SK-N-SH treated with all-trans-retinoic acid at 6 μM for 48 hours (cell line): ENCODE measurements at regions not wholly inside any gene's neighbourhood (a gene's known extent, or its start where the extent isn't known, plus 50 kb on each side); places are given as distances from the start of the nearest gene placed in this dataset.

Experiments used
- ATAC-seq: fragments of 200-7000 bp; cut with Tn5 transposase; 3 replicates; pipeline ENCODE4 v1.9.1; 2020; ENCODE audit warnings: mild to moderate bottlenecking, moderate library complexity
- ARNTL ChIP-seq: fragments of 450-650 bp; formaldehyde crosslinking; IDR thresholded peaks from 2 replicates; pipeline ENCODE4 v1.5.0; 2020; ENCODE audit warnings: low read depth, mild to moderate bottlenecking, moderate library complexity, borderline replicate concordance
- BACH2 ChIP-seq: fragments of 250-450 bp; sonication (Bioruptor Pico); IDR thresholded peaks from 2 replicates; pipeline ENCODE4 v1.9.0; 2021; ENCODE audit warnings: mild to moderate bottlenecking, borderline replicate concordance
- CSDC2 ChIP-seq: fragments of 250-450 bp; sonication (Bioruptor Pico); IDR thresholded peaks from 2 replicates; pipeline ENCODE4 v1.5.0; 2020; ENCODE audit warnings: mild to moderate bottlenecking, moderate library complexity
- ESRRG ChIP-seq: fragments of 250-450 bp; sonication (Bioruptor Pico); IDR thresholded peaks from 2 replicates; pipeline ENCODE4 v1.6.1; 2021; ENCODE audit warnings: mild to moderate bottlenecking
- GLIS3 ChIP-seq: fragments of 250-450 bp; sonication (Bioruptor Pico); IDR thresholded peaks from 2 replicates; pipeline ENCODE4 v1.5.0; 2020; ENCODE audit warnings: mild to moderate bottlenecking, moderate library complexity
- ISL1 ChIP-seq: fragments of 250-450 bp; sonication (Bioruptor Pico); IDR thresholded peaks from 2 replicates; pipeline ENCODE4 v2.1.2; 2022; ENCODE audit warnings: mild to moderate bottlenecking, moderate library complexity
- PPARA ChIP-seq: fragments of 250-450 bp; sonication (Bioruptor Pico); IDR thresholded peaks from 2 replicates; pipeline ENCODE4 v1.5.0; 2020; ENCODE audit warnings: mild to moderate bottlenecking, borderline replicate concordance
- RARB ChIP-seq: fragments of 250-450 bp; sonication (Bioruptor Pico); IDR thresholded peaks from 2 replicates; pipeline ENCODE4 v1.8.0; 2021; ENCODE audit warnings: mild to moderate bottlenecking, moderate library complexity
- SNAI2 ChIP-seq: fragments of 250-450 bp; sonication (Bioruptor Pico); IDR thresholded peaks from 2 replicates; pipeline ENCODE4 v1.5.0; 2020; ENCODE audit warnings: mild to moderate bottlenecking, moderate library complexity
- TCF4 ChIP-seq: fragments of 250-450 bp; sonication (Bioruptor Pico); IDR thresholded peaks from 2 replicates; pipeline ENCODE4 v1.8.0; 2021; ENCODE audit warnings: mild to moderate bottlenecking, moderate library complexity, borderline replicate concordance
- TOX ChIP-seq: fragments of 250-450 bp; sonication (Bioruptor Pico); IDR thresholded peaks from 2 replicates; pipeline ENCODE4 v1.8.0; 2021; ENCODE audit warnings: mild to moderate bottlenecking, moderate library complexity, borderline replicate concordance
- ZC3H10 ChIP-seq: fragments of 250-450 bp; sonication (Bioruptor Pico); IDR thresholded peaks from 2 replicates; pipeline ENCODE4 v1.5.1; 2021; ENCODE audit warnings: mild to moderate bottlenecking, moderate library complexity
- ZFP3 ChIP-seq: fragments of 250-450 bp; sonication (Bioruptor Pico); IDR thresholded peaks from 2 replicates; pipeline ENCODE4 v1.5.0; 2020; ENCODE audit warnings: mild to moderate bottlenecking, moderate library complexity
- ZFP30 ChIP-seq: fragments of 450-650 bp; formaldehyde crosslinking; IDR thresholded peaks from 2 replicates; pipeline ENCODE4 v1.5.0; 2022; ENCODE audit warnings: mild to moderate bottlenecking, moderate library complexity
- ZNF565 ChIP-seq: fragments of 450-650 bp; formaldehyde crosslinking; conservative IDR thresholded peaks from 2 replicates; pipeline ENCODE4 v1.5.0; 2020; ENCODE audit warnings: low read depth, mild to moderate bottlenecking, moderate library complexity
- ZNF70 ChIP-seq: fragments of 450-650 bp; formaldehyde crosslinking; IDR thresholded peaks from 2 replicates; pipeline ENCODE4 v1.5.0; 2020; ENCODE audit warnings: mild to moderate bottlenecking, moderate library complexity
- ZNF8 ChIP-seq: fragments of 450-650 bp; formaldehyde crosslinking; IDR thresholded peaks from 2 replicates; pipeline ENCODE4 v1.5.0; 2020; ENCODE audit warnings: mild to moderate bottlenecking, moderate library complexity
- TF ChIP-seq, protein P1 (sequence below): fragments of 250-450 bp; sonication (Bioruptor Pico); IDR thresholded peaks from 2 replicates; pipeline ENCODE4 v1.8.0; 2021; ENCODE audit warnings: low read depth, mild to moderate bottlenecking, moderate library complexity, borderline replicate concordance
- TF ChIP-seq, protein P2 (sequence below): fragments of 250-450 bp; sonication (Bioruptor Pico); IDR thresholded peaks from 2 replicates; pipeline ENCODE4 v1.5.1; 2020; ENCODE audit warnings: low read depth, mild to moderate bottlenecking, moderate library complexity
- TF ChIP-seq, protein P3 (sequence below): fragments of 250-450 bp; sonication (Bioruptor Pico); IDR thresholded peaks from 2 replicates; pipeline ENCODE4 v1.5.0; 2020; ENCODE audit warnings: mild to moderate bottlenecking, moderate library complexity
- TF ChIP-seq, protein P4 (sequence below): fragments of 250-450 bp; sonication (Bioruptor Pico); IDR thresholded peaks from 2 replicates; pipeline ENCODE4 v1.5.1; 2021; ENCODE audit warnings: mild to moderate bottlenecking, moderate library complexity

DNA sequence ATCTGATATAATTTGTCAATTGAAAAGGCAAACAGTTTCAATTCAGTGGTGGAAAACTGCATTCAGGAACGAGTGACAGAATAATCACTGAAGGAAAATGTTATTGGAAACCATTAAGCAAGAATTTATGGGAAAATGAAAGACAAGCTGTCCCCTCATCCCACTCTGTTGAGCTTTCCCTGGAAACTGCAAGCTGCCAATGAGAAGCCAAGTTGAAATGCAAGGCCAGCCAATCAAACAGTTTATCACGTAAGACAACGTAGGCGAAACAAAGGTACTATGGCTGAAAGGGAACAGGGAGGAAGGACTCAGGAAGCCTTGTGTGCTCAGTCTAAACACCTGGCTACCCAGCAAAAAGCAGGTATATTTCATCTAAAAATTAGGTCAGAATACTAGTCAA lies 187.9 kb upstream of the ATP10A start (continued):
- TF ChIP-seq, protein P1, sequence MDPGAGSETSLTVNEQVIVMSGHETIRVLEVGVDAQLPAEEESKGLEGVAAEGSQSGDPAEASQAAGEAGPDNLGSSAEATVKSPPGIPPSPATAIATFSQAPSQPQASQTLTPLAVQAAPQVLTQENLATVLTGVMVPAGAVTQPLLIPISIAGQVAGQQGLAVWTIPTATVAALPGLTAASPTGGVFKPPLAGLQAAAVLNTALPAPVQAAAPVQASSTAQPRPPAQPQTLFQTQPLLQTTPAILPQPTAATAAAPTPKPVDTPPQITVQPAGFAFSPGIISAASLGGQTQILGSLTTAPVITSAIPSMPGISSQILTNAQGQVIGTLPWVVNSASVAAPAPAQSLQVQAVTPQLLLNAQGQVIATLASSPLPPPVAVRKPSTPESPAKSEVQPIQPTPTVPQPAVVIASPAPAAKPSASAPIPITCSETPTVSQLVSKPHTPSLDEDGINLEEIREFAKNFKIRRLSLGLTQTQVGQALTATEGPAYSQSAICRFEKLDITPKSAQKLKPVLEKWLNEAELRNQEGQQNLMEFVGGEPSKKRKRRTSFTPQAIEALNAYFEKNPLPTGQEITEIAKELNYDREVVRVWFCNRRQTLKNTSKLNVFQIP (CRISPR knock-in tag) = no peak
- TF ChIP-seq TOX (CRISPR knock-in tag) = no peak
- TF ChIP-seq ZC3H10 (CRISPR knock-in tag) = no peak
- TF ChIP-seq TCF4 (CRISPR knock-in tag) = no peak
- TF ChIP-seq ISL1 (CRISPR knock-in tag) = no peak
- TF ChIP-seq ARNTL (CRISPR knock-in tag) = no peak
- TF ChIP-seq SNAI2 (CRISPR knock-in tag) = no peak
- no peak for TF ChIP-seq ZNF8 (CRISPR knock-in tag)
- TF ChIP-seq, all 23 proteins: peak for 0

DNA sequence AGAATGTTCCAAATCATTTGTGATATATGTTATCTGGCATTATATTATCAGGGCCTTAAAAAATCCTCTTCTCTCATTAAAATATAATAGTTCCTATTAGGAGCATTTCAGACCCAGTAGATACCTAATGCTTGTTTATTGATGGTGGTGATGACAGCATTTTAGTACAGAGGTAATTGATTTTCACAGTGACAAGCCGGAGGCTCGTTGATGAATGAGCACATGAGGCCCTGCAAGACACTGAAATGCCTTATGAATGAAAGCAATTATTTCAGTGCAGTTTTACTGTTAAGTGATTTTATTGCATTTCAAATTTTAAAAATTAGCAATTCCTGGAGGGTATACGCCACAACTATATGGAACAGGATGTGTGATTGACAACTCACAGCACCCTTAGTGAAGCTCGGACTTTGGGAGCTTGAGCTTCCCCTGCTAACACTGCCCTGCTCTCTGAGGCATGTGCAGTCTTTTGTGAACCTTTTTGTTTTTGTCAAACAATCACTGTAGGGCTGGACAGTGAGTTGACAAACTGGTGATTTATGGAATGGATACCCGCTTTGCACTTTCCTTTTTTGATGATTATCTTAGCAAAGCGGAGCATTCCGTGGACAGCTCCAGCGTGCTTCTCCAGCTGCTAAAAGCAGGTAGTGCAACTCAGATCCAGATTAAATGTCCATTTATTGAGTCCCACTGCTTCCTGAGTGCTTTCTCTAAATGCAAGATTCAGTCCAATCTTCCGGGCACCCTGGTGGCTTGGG lies 187.0 kb upstream of the ATP10A start:
- no peak for TF ChIP-seq ESRRG
- no peak for TF ChIP-seq ZC3H10 (CRISPR knock-in tag)
- no peak for TF ChIP-seq ZNF70 (CRISPR knock-in tag)
- no peak for TF ChIP-seq ZFP3 (CRISPR knock-in tag)
- no peak for TF ChIP-seq ZFP30 (CRISPR knock-in tag)
- no peak for TF ChIP-seq CSDC2
- TF ChIP-seq, protein P2, sequence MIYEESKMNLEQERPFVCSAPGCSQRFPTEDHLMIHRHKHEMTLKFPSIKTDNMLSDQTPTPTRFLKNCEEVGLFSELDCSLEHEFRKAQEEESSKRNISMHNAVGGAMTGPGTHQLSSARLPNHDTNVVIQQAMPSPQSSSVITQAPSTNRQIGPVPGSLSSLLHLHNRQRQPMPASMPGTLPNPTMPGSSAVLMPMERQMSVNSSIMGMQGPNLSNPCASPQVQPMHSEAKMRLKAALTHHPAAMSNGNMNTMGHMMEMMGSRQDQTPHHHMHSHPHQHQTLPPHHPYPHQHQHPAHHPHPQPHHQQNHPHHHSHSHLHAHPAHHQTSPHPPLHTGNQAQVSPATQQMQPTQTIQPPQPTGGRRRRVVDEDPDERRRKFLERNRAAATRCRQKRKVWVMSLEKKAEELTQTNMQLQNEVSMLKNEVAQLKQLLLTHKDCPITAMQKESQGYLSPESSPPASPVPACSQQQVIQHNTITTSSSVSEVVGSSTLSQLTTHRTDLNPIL = no peak
- no peak for TF ChIP-seq ZNF8 (CRISPR knock-in tag)
- TF ChIP-seq, protein P3, sequence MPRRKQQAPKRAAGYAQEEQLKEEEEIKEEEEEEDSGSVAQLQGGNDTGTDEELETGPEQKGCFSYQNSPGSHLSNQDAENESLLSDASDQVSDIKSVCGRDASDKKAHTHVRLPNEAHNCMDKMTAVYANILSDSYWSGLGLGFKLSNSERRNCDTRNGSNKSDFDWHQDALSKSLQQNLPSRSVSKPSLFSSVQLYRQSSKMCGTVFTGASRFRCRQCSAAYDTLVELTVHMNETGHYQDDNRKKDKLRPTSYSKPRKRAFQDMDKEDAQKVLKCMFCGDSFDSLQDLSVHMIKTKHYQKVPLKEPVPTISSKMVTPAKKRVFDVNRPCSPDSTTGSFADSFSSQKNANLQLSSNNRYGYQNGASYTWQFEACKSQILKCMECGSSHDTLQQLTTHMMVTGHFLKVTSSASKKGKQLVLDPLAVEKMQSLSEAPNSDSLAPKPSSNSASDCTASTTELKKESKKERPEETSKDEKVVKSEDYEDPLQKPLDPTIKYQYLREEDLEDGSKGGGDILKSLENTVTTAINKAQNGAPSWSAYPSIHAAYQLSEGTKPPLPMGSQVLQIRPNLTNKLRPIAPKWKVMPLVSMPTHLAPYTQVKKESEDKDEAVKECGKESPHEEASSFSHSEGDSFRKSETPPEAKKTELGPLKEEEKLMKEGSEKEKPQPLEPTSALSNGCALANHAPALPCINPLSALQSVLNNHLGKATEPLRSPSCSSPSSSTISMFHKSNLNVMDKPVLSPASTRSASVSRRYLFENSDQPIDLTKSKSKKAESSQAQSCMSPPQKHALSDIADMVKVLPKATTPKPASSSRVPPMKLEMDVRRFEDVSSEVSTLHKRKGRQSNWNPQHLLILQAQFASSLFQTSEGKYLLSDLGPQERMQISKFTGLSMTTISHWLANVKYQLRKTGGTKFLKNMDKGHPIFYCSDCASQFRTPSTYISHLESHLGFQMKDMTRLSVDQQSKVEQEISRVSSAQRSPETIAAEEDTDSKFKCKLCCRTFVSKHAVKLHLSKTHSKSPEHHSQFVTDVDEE (CRISPR knock-in tag) = no peak
- TF ChIP-seq, all 23 proteins: peak for 0
- ATAC-seq = no peak

DNA sequence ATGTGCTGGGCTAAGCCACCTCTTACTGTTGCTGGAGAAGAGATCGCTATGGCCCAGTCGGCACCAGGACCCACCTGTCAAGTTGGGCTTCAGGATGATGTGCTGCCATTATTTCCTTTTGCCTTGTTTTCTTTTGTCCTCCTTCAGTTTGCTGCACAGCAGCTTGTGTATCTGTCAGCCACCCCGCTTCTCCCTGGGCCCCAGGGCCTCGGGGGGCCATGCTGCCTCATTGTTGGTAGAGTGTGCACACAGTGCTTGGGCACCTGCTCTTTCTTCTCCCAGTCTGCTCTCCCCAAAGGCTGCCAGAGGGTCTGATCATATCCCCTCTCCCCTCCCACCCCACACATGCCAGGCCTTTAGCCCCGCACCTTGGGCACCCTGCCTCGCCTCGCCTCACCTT lies 185.5 kb upstream of the ATP10A start:
- TF ChIP-seq TOX (CRISPR knock-in tag) (no peak), ESRRG (no peak), RARB (no peak)

DNA sequence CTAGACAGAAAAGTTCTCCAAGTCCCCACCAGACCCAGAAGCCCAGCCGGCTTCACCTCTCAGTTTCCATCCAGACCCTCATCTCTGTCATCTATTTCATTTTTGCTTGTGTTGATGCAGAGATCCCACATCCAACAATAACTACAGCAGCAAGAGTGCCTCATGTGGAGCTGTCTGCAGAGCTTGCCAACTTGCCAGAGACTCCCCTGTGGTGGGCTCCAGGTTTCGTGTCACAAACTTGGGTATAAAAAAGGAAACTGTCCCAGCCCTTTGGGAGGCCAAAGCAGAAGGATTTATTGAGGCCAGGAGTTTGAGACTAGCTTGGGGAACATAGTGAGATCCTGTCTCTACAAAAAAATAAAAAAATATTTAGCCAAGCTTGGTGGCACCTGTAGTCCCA lies 182.4 kb upstream of the ATP10A start:
- TF ChIP-seq SNAI2 (CRISPR knock-in tag) = no peak
- TF ChIP-seq TCF4 (CRISPR knock-in tag) = no peak
- TF ChIP-seq ARNTL (CRISPR knock-in tag) = no peak
- TF ChIP-seq TOX (CRISPR knock-in tag) = no peak
- TF ChIP-seq ZFP3 (CRISPR knock-in tag) = no peak
- TF ChIP-seq GLIS3 (CRISPR knock-in tag) = no peak
- no peak for TF ChIP-seq ZNF565 (CRISPR knock-in tag)
- TF ChIP-seq ZFP30 (CRISPR knock-in tag) = no peak
- TF ChIP-seq RARB = no peak
- no peak for TF ChIP-seq BACH2 (CRISPR knock-in tag)
- TF ChIP-seq, protein P4, sequence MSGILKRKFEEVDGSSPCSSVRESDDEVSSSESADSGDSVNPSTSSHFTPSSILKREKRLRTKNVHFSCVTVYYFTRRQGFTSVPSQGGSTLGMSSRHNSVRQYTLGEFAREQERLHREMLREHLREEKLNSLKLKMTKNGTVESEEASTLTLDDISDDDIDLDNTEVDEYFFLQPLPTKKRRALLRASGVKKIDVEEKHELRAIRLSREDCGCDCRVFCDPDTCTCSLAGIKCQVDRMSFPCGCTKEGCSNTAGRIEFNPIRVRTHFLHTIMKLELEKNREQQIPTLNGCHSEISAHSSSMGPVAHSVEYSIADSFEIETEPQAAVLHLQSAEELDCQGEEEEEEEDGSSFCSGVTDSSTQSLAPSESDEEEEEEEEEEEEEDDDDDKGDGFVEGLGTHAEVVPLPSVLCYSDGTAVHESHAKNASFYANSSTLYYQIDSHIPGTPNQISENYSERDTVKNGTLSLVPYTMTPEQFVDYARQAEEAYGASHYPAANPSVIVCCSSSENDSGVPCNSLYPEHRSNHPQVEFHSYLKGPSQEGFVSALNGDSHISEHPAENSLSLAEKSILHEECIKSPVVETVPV (CRISPR knock-in tag) = no peak
- TF ChIP-seq ZNF70 (CRISPR knock-in tag) = no peak
- no peak for TF ChIP-seq PPARA
- TF ChIP-seq, protein P2 = no peak
- ATAC-seq = no peak

More for the DNA sequence above, 185.5 kb upstream of the ATP10A start:
- ATAC-seq = no peak
